Aorta (tissue), 5 donors: ENCODE measurements at regions not wholly inside any gene's neighbourhood (a gene's known extent, or its start where the extent isn't known, plus 50 kb on each side); places are given as distances from the start of the nearest gene placed in this dataset.

ENCODE experiments used
- ATAC-seq: fragments of 200-7000 bp; cut with Tn5 transposase; one replicate; pipeline ENCODE4 v1.9.1; 2022; ENCODE audit warnings: moderate library complexity; ENCODE audit not compliant: low FRiP score
- DNase-seq, 2 donors: peaks; one replicate each; pipeline ENCODE4 v3.0.0-alpha.2; 2020
- H3K27ac ChIP-seq, 2 donors: one replicate each; pipeline ENCODE4 v1.5.1; 2013; ENCODE audit warnings: low read length in 2 of 2, mild to moderate bottlenecking in 2 of 2, moderate library complexity in 2 of 2, control low read depth in 1 of 2, inconsistent platforms in 1 of 2, low read depth in 1 of 2
- H3K27me3 ChIP-seq, 2 donors: one replicate each; pipeline ENCODE4 v1.6.1; 2013; ENCODE audit warnings: control low read depth in 1 of 2, low read length in 1 of 2, mild to moderate bottlenecking in 1 of 2, moderate library complexity in 1 of 2; ENCODE audit not compliant: insufficient read depth in 2 of 2, control insufficient read depth in 1 of 2
- H3K36me3 ChIP-seq, 2 donors: one replicate each; pipeline ENCODE4 v1.6.1; 2013; ENCODE audit warnings: control low read depth in 1 of 2, low read length in 1 of 2, mild to moderate bottlenecking in 1 of 2; ENCODE audit not compliant: insufficient read depth in 2 of 2, control insufficient read depth in 1 of 2
- H3K4me1 ChIP-seq, 2 donors: one replicate each; pipeline ENCODE4 v1.6.1; 2013; ENCODE audit warnings: low read length in 2 of 2, control low read depth in 1 of 2, mild to moderate bottlenecking in 1 of 2, moderate library complexity in 1 of 2; ENCODE audit not compliant: insufficient read depth in 2 of 2, control insufficient read depth in 1 of 2
- H3K4me3 ChIP-seq, 2 donors: one replicate each; pipeline ENCODE4 v1.5.1; 2013; ENCODE audit warnings: low read length in 2 of 2, control low read depth in 1 of 2, mild to moderate bottlenecking in 1 of 2
- H3K9me3 ChIP-seq: one replicate; pipeline ENCODE4 v1.6.1; 2013; ENCODE audit warnings: mild to moderate bottlenecking, low read length; ENCODE audit not compliant: control insufficient read depth
- WGBS, 2 donors: extraction: QIAGEN DNeasy Blood & Tissue Kit; methylation state at CpG; one replicate each; pipeline ENCODE4 v1.1.7; 2013; 5-methylcytosine and 5-hydroxymethylcytosine counted together
- intact Hi-C, 2 donors: fragments of 100-400 bp; cut with DNase I; formaldehyde crosslinking; loops; one replicate each; pipeline versions ENCODE4 v1.14.2 to v1.15.0; 2022
- donor health status: healthy with polysubstance abuse.
- donor health status: Bipolar disorder and iron deficiency.
- donor health status: DM: no; HTN: no; CAD: no.
- donor health status: DM: no; HTN: no; CAD: no.
- donor health status: DM: yes; HTN: yes; CAD: no.

DNA sequence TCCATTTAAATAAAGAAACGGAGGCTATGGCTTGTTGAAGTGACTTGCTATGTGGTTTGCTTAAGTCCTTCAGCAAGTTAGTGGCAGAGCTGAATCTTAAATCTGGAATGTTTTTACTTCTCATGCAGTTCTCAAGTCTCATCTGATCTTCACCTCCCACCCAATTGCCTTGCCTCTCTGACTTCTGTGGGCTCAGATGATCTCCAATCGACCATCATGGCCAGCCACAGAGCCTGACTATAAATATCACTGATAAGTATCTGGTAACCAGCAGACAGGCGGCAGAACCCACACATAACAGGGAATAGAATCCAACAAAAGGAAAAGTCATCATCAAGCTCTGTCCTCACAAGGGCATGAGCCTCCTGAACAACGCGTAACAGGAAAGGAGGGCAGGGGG, 149.9 kb downstream of the FAM114A2 start:
- no peaks in the 10 kb centered on the region for H3K9me3 ChIP-seq
- H3K4me1 ChIP-seq = peaks cover 5 to 7% of the 10 kb centered on the region in 2 donors
- ATAC-seq = no peak
- intact Hi-C loops = no loop called here
- WGBS, 2 donors = 64 to 69% methylated on average over 5 of the region's 5 CpGs
- no peaks in the 10 kb centered on the region for H3K36me3 ChIP-seq
- no peaks in the 10 kb centered on the region for H3K27me3 ChIP-seq
- DNase-seq = no peak
- H3K4me3 ChIP-seq = no peak overlapping the region
- H3K27ac ChIP-seq = no peak overlapping the region

DNA sequence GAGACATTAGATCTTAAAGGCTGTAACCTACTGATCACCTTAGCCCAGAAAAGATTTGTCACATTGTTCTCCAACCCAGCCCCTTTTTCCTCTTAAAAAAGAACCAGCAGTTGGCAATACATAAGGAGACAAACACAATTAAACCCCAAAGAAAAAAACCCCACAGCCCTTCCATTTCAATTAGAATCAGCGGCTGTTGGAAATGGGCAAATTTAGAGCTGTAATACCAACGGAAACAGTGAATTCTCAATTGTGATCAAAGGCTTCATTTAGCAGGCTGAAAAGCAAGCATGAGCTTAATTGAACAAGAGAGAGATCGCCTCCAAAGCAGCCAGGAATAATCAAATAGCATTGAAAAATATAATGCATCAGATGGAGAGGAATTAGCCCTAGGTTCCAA, 153.6 kb downstream of the FAM114A2 start:
- 95 to 97% methylated on average over 3 of the region's 3 CpGs for WGBS, 2 donors
- Histone ChIP-seq H3K9me3 (no peaks in the 10 kb centered on the region), H3K4me3 (no peak overlapping the region), H3K4me1 (peaks cover 7 to 11% of the 10 kb centered on the region in 2 donors), H3K36me3 (no peaks in the 10 kb centered on the region), H3K27me3 (no peaks in the 10 kb centered on the region), H3K27ac (no peak overlapping the region)
- ATAC-seq = no peak
- intact Hi-C loops = no loop called here
- DNase-seq = no peak

DNA sequence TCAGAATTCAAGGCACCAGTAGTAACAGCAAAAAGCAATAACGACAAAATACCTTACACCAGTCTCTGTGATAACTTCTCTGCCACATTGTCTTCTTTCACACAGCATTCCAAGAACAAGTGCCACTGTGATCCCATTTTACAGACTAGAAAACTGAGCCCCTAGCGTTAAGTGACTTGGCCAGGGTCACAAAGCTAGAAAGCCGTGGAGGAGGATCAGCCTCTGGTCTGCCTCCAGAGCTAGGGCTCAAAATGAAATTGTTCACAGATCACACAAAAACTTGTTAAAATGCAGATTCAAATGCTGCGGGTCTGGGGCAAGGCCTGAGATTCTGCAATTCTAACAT, 154.1 kb downstream of the FAM114A2 start:
- no peak overlapping the region for H3K4me3 ChIP-seq
- H3K27me3 ChIP-seq = no peaks in the 10 kb centered on the region
- H3K4me1 ChIP-seq = peaks cover 7 to 11% of the 10 kb centered on the region in 2 donors
- no peak for ATAC-seq
- H3K27ac ChIP-seq = peak overlapping the region in 1 of 2 donors; percentile 33
- no peaks in the 10 kb centered on the region for H3K36me3 ChIP-seq
- intact Hi-C loops = no loop called here
- H3K9me3 ChIP-seq = no peaks in the 10 kb centered on the region
- no peak for DNase-seq
- WGBS, 2 donors = 93 to 96% methylated on average over 4 of the region's 4 CpGs

DNA sequence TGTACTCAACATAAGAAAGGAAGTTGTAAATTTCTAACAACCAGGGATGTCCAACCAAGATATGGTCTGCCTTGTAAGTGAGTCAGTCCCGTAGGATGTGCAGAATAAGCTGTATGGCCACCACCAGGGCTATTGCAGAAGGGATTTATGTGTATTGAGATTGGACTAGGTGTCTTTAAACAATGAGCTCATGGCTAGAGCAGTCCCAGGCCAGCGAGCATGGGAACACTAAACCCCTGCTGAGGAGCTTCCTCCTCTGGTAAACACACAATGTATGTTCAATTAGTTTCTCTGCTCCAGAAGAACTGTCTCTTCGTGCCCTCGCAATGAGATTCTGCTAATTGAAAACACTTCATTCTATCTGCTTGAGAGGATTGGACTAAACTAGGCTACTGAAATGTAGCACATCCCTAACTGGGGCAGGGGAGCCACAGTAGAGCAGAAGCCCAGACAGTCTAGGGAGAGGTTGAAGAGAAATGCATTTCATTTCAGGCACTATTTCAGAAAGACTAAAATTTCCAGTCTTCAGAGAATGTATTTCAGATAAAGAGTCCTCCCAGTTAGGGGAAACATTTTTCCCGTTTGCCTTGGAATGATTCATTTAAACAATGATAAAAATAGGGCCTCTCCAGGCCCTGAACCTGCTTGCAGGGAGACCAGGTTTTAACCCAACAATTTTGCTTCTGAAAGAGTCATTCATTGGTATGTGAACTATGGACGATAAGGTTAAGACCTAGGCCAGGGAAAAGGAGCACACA, 154.7 kb downstream of the FAM114A2 start:
- H3K4me3 ChIP-seq = no peak overlapping the region
- no peaks in the 10 kb centered on the region for H3K9me3 ChIP-seq
- H3K27ac ChIP-seq = peak overlapping the region in 1 of 2 donors; percentile 47
- ATAC-seq = no peak
- DNase-seq = no peak
- peaks cover 7 to 11% of the 10 kb centered on the region in 2 donors for H3K4me1 ChIP-seq
- intact Hi-C loops = no loop called here
- WGBS, 2 donors = 48 to 50% methylated on average over 6 of the region's 6 CpGs
- no peaks in the 10 kb centered on the region for H3K27me3 ChIP-seq
- H3K36me3 ChIP-seq = no peaks in the 10 kb centered on the region

DNA sequence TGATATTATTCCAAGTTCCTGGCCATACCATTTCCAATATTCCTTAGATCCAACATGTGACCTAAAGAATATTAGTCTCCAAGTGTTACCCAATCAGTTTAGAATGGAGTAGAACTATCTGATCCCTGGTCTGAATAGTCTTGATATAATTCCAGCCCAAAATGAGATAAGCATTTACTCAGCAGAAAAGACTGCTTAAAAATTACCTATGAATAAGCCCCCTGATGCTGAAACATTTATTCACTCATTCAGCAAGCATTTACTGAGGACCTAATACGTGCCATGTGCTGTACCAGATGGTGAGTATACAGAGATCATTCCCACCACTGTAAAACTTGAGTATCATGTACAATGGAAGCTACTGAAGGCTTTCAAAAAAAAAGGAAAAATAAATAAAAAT, 157.0 kb downstream of the FAM114A2 start:
- DNase-seq (no peak), ATAC-seq (no peak)
- Histone ChIP-seq H3K4me3 (no peak overlapping the region), H3K27me3 (no peaks in the 10 kb centered on the region), H3K36me3 (no peaks in the 10 kb centered on the region), H3K9me3 (no peaks in the 10 kb centered on the region), H3K4me1 (peaks cover 7 to 11% of the 10 kb centered on the region in 2 donors), H3K27ac (no peak overlapping the region)
- WGBS, 2 donors = 91 to 95% methylated on average over 1 of the region's 1 CpG
- intact Hi-C loops = no loop called here

DNA sequence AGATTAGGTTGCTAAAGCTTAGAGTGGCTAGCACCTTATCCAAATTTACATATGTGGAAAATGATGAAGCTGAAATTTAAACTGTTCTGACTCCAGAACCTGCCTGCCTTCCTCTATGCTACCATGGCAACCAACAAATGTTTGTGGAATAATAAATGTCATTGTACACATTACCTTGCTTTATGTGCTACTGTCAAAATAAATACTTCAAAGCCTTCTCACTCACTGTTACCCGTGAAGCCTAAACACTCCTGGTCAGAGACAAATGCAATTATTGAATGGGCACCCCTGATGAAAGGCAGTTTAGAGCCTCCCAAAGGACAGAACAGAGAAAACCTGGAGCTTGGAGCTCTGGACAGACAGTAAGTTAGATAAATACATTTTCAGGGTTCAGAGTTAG, 158.6 kb downstream of the FAM114A2 start:
- H3K27me3 ChIP-seq = no peaks in the 10 kb centered on the region
- no peak overlapping the region for H3K27ac ChIP-seq
- no peak overlapping the region for H3K4me3 ChIP-seq
- H3K4me1 ChIP-seq = peaks cover 7 to 11% of the 10 kb centered on the region in 2 donors
- H3K36me3 ChIP-seq = no peaks in the 10 kb centered on the region
- no peaks in the 10 kb centered on the region for H3K9me3 ChIP-seq
- 40 to 74% methylated on average over 1 of the region's 1 CpG for WGBS, 2 donors
- ATAC-seq = no peak
- intact Hi-C loops = no loop called here
- DNase-seq = no peak

DNA sequence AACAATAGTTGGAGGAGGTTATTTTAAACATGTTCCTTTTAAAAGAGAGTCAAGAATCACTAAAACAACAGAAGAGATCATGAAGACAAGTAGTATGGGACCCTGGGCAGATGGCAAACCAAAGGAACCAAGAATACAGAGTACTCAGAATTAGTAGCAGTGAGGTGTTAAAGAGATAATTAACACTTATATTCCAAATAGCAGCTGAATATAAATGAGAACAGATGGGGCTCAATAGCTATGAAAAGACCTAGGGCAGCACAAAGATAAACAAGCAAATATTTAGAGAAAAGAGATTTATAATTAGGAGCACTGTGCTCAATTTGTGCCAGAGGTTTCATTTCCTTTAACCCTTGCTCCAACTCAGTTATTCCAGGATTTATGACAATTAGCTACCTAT, 159.1 kb downstream of the FAM114A2 start:
- Histone ChIP-seq H3K36me3 (no peaks in the 10 kb centered on the region), H3K27ac (no peak overlapping the region), H3K9me3 (no peaks in the 10 kb centered on the region), H3K4me3 (no peak overlapping the region), H3K27me3 (no peaks in the 10 kb centered on the region), H3K4me1 (peaks cover 4 to 9% of the 10 kb centered on the region in 2 donors)
- ATAC-seq = no peak
- intact Hi-C loops = no loop called here
- DNase-seq = no peak

DNA sequence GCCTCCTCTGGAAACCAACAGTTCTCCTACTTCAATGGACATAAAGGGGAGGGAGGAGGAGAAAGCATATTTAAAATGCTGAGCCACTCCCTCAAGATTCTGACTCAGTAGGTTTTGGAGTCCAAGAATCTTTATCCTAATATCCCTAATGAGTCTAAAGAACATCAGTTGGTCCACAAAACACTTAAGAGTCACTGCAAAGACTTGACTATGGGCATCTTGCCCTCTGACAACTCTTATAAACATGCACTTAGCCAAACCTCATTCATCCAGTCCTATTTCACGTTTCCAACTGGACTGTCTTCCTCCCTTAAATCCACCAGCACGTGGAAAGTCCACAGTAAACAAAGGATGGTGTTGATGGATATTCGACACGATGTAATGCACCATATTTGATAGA, 172.5 kb downstream of the FAM114A2 start:
- DNase-seq (no peak), ATAC-seq (no peak)
- Histone ChIP-seq H3K27ac (no peak overlapping the region), H3K4me1 (no peaks in the 10 kb centered on the region), H3K9me3 (peaks cover 3% of the 10 kb centered on the region), H3K27me3 (no peaks in the 10 kb centered on the region), H3K4me3 (no peak overlapping the region), H3K36me3 (peaks cover 0 to 1% of the 10 kb centered on the region in 2 donors)
- WGBS, 2 donors = 48 to 57% methylated on average over 4 of the region's 4 CpGs
- intact Hi-C loops = no loop called here

GRCh38 chr5:153865016-153865415, 173.7 kb downstream of the FAM114A2 start:
- Histone ChIP-seq H3K4me1 (no peaks in the 10 kb centered on the region), H3K27me3 (no peaks in the 10 kb centered on the region), H3K4me3 (no peak overlapping the region), H3K27ac (no peak overlapping the region), H3K9me3 (peaks cover 1% of the 10 kb centered on the region), H3K36me3 (peaks cover 0 to 1% of the 10 kb centered on the region in 2 donors)
- intact Hi-C loops = no loop called here
- DNase-seq (no peak), ATAC-seq (no peak)
- 78 to 88% methylated on average over 2 of the region's 2 CpGs for WGBS, 2 donors
